Right lobe of liver (tissue), 6 donors: ENCODE measurements at regions not wholly inside any gene's neighbourhood (a gene's known extent, or its start where the extent isn't known, plus 50 kb on each side); places are given as distances from the start of the nearest gene placed in this dataset.

Experiments used
- ATAC-seq, 4 donors: fragments of 200-7000 bp; cut with Tn5 transposase; one replicate each; pipeline ENCODE4 v1.9.1; 2020; ENCODE audit warnings: mild to moderate bottlenecking in 4 of 4, moderate library complexity in 4 of 4
- DNase-seq, 3 donors: peaks; one replicate each; pipeline ENCODE4 v3.0.0-alpha.2; 2020
- H3K27ac ChIP-seq, 3 donors: fragments of 200-600 bp; one replicate each; pipeline ENCODE4 v1.8.0; 2022
- H3K27me3 ChIP-seq, 2 donors: fragments of 200-600 bp; one replicate each; pipeline ENCODE4 v1.8.0; 2022
- H3K36me3 ChIP-seq, 4 donors: fragments of 200-600 bp; sonication (generic) in 1 of 4; one replicate each; pipeline versions ENCODE4 v1.5.1 to v1.8.0; 2017 to 2022; ENCODE audit warnings: control low read depth in 1 of 4
- H3K4me1 ChIP-seq, 4 donors: fragments of 200-600 bp; sonication (generic) in 1 of 4; one replicate each; pipeline versions ENCODE4 v1.5.1 to v1.8.0; 2017 to 2022; ENCODE audit warnings: control low read depth in 1 of 4
- H3K4me3 ChIP-seq, 3 donors: fragments of 200-600 bp; one replicate each; pipeline ENCODE4 v1.8.0; 2022
- H3K9me3 ChIP-seq, 4 donors: fragments of 200-600 bp; sonication (generic) in 1 of 4; one replicate each; pipeline versions ENCODE4 v1.5.1 to v1.8.0; 2017 to 2022; ENCODE audit warnings: control low read depth in 1 of 4
- CTCF ChIP-seq, 4 donors: fragments of 200-600 bp in 3 of 4; fragments of 450-650 bp in 1 of 4; IDR thresholded peaks; one replicate each; pipeline versions ENCODE4 v1.5.1 to v1.8.0; 2016 to 2022; ENCODE audit warnings: antibody characterized with exemption in 4 of 4, mild to moderate bottlenecking in 2 of 4
- POLR2A ChIP-seq: fragments of 450-650 bp; IDR thresholded peaks from one replicate; pipeline ENCODE4 v1.6.1; 2017; ENCODE audit warnings: antibody characterized with exemption, mild to moderate bottlenecking
- WGBS: methylation state at CpG from one replicate; pipeline ENCODE4 v1.1.6; 2018; ENCODE audit warnings: low coverage, low lambda C conversion rate; ENCODE audit not compliant: insufficient coverage; ENCODE audit errors: missing lambda C conversion rate; 5-methylcytosine and 5-hydroxymethylcytosine counted together
- intact Hi-C, 2 donors: fragments of 100-400 bp; cut with DNase I; formaldehyde crosslinking; loops; one replicate each; pipeline versions ENCODE4 v1.11.2 to v1.14.1; 2022
- donor health status: DM: no; HTN: yes; CAD: no.
- donor health status: DM: no; HTN: no; CAD: no.
- donor health status: DM: no; HTN: no; CAD: no.
- donor health status: DM: no; HTN: yes; CAD: no.
- donor health status: DM: no; HTN: yes; CAD: no.

- no peaks in the 10 kb centered on the region for H3K27me3 ChIP-seq
- TF ChIP-seq CTCF (IDR thresholded peaks at IDR 0.05) (no peak), POLR2A (no peak)
- no peak overlapping the region for H3K4me3 ChIP-seq
- H3K9me3 ChIP-seq, result no peaks in the 10 kb centered on the region
- intact Hi-C loops, result no loop called here
- ATAC-seq (no peak), DNase-seq (no peak)
- no peak overlapping the region for H3K27ac ChIP-seq
- H3K4me1 ChIP-seq, result no peaks in the 10 kb centered on the region
- no peaks in the 10 kb centered on the region for H3K36me3 ChIP-seq
- WGBS, result 54% methylated on average over 4 of the region's 10 CpGs
Measured at GRCh38 chr15:77795446-77795845, 162.7 kb upstream of the LINGO1 start.

- H3K4me3 ChIP-seq, result no peak overlapping the region
- intact Hi-C loops, result no loop called here
Measured at GRCh38 chr15:77791941-77792340, 159.2 kb upstream of the LINGO1 start.

GRCh38 chr15:77790481-77790880, 157.8 kb upstream of the LINGO1 start:
- no peak overlapping the region for H3K4me3 ChIP-seq
- TF ChIP-seq POLR2A, result no peak
- no peak for TF ChIP-seq CTCF (IDR thresholded peaks at IDR 0.05)
- intact Hi-C loops, result no loop called here
- WGBS, result no CpG with 5 or more reads among the region's 3 CpGs
- ATAC-seq (no peak), DNase-seq (no peak)
- no peaks in the 10 kb centered on the region for H3K9me3 ChIP-seq
- no peaks in the 10 kb centered on the region for H3K27me3 ChIP-seq
- H3K36me3 ChIP-seq, result no peaks in the 10 kb centered on the region
- H3K27ac ChIP-seq, result no peak overlapping the region
- no peaks in the 10 kb centered on the region for H3K4me1 ChIP-seq

More at GRCh38 chr15:77791941-77792340, 159.2 kb upstream of the LINGO1 start:
- H3K36me3 ChIP-seq, result no peaks in the 10 kb centered on the region
- TF ChIP-seq CTCF (IDR thresholded peaks at IDR 0.05), result no peak
- no peak for TF ChIP-seq POLR2A
- H3K4me1 ChIP-seq, result no peaks in the 10 kb centered on the region
- 85% methylated on average over 8 of the region's 9 CpGs for WGBS
- ATAC-seq, result no peak
- no peaks in the 10 kb centered on the region for H3K27me3 ChIP-seq
- H3K9me3 ChIP-seq, result no peaks in the 10 kb centered on the region
- no peak for DNase-seq
- H3K27ac ChIP-seq, result no peak overlapping the region

GRCh38 chr15:77786956-77787355, 154.2 kb upstream of the LINGO1 start:
- DNase-seq (no peak), ATAC-seq (no peak)
- intact Hi-C loops, result no loop called here
- Histone ChIP-seq H3K27me3 (no peaks in the 10 kb centered on the region), H3K36me3 (no peaks in the 10 kb centered on the region), H3K27ac (no peak overlapping the region), H3K4me1 (no peaks in the 10 kb centered on the region), H3K9me3 (no peaks in the 10 kb centered on the region), H3K4me3 (no peak overlapping the region)
- TF ChIP-seq POLR2A (no peak), CTCF (IDR thresholded peaks at IDR 0.05) (no peak)
- 54% methylated on average over 3 of the region's 12 CpGs for WGBS
